HEK293T (cell line): ENCODE measurements at regions not wholly inside any gene's neighbourhood (a gene's known extent, or its start where the extent isn't known, plus 50 kb on each side); places are given as distances from the start of the nearest gene placed in this dataset.

Experiments
- CTCF ChIA-PET: fragments of 350-600 bp; formaldehyde crosslinking; extraction: SDS; loops from one replicate; lab custom pipeline; 2021; ENCODE audit warnings: antibody characterized with exemption, inconsistent platforms; lab: Yijun Ruan, JAX
- POLR2A ChIA-PET: fragments of 350-600 bp; formaldehyde crosslinking; extraction: SDS; loops from one replicate; lab custom pipeline; 2020; ENCODE audit warnings: antibody characterized with exemption, inconsistent platforms; lab: Yijun Ruan, JAX
- DNase-seq: peaks from one replicate; pipeline ENCODE4 v3.0.0; 2012; ENCODE audit warnings: mixed read lengths; ENCODE audit errors: extremely low spot score
- ARNT ChIP-seq: fragments of 450-650 bp; IDR thresholded peaks from 2 replicates; pipeline ENCODE4 v1.6.1; 2017; ENCODE audit warnings: mild to moderate bottlenecking
- BHLHE40 ChIP-seq: fragments of 450-650 bp; IDR thresholded peaks from 2 replicates; pipeline ENCODE4 v1.6.1; 2016; ENCODE audit warnings: mild to moderate bottlenecking, moderate library complexity, borderline replicate concordance
- CTBP1 ChIP-seq: fragments of 450-650 bp; IDR thresholded peaks from 2 replicates; pipeline ENCODE4 v1.6.1; 2016; ENCODE audit warnings: borderline replicate concordance
- ELF4 ChIP-seq: fragments of 450-650 bp; IDR thresholded peaks from 2 replicates; pipeline ENCODE4 v1.6.1; 2017; ENCODE audit warnings: antibody characterized with exemption
- FOXA1 ChIP-seq: fragments of 450-650 bp; IDR thresholded peaks from 2 replicates; pipeline ENCODE4 v1.6.1; 2016; ENCODE audit warnings: mild to moderate bottlenecking
- FOXK2 ChIP-seq: fragments of 450-650 bp; IDR thresholded peaks from 2 replicates; pipeline ENCODE4 v1.6.1; 2016; ENCODE audit warnings: mild to moderate bottlenecking
- FOXM1 ChIP-seq: fragments of 450-650 bp; IDR thresholded peaks from 2 replicates; pipeline ENCODE4 v1.6.1; 2017; ENCODE audit warnings: mild to moderate bottlenecking, borderline replicate concordance
- HDGF ChIP-seq: fragments of 450-650 bp; IDR thresholded peaks from 2 replicates; pipeline ENCODE4 v1.6.1; 2017; ENCODE audit warnings: antibody characterized with exemption, borderline replicate concordance
- L3MBTL2 ChIP-seq: fragments of 450-650 bp; conservative IDR thresholded peaks from 2 replicates; pipeline ENCODE4 v1.6.1; 2016; ENCODE audit warnings: mild to moderate bottlenecking
- LEF1 ChIP-seq: fragments of 450-650 bp; IDR thresholded peaks from 2 replicates; pipeline ENCODE4 v1.6.1; 2017; ENCODE audit warnings: mild to moderate bottlenecking, borderline replicate concordance
- NFRKB ChIP-seq: fragments of 450-650 bp; IDR thresholded peaks from 2 replicates; pipeline ENCODE4 v1.6.1; 2016; ENCODE audit warnings: mild to moderate bottlenecking, moderate library complexity
- PKNOX1 ChIP-seq: fragments of 450-650 bp; IDR thresholded peaks from 2 replicates; pipeline ENCODE4 v1.6.1; 2016
- SP1 ChIP-seq: fragments of 450-650 bp; IDR thresholded peaks from 2 replicates; pipeline ENCODE4 v1.6.1; 2017
- SUZ12 ChIP-seq: fragments of 450-650 bp; IDR thresholded peaks from 2 replicates; pipeline ENCODE4 v1.6.1; 2016; ENCODE audit warnings: mild to moderate bottlenecking
- TARDBP ChIP-seq: fragments of 450-650 bp; IDR thresholded peaks from 2 replicates; pipeline ENCODE4 v1.6.1; 2016
- ZNF384 ChIP-seq: fragments of 450-650 bp; IDR thresholded peaks from 2 replicates; pipeline ENCODE4 v1.6.1; 2016

- DNase-seq: no peak
- ChIA-PET POLR2A (no interaction called here), CTCF (no interaction called here)
- TF ChIP-seq FOXA1 (no peak), TARDBP (no peak), ARNT (no peak), NFRKB (no peak), HDGF (no peak), CTBP1 (no peak)
Observed at GRCh38 chr5:71977311-71977710, 130.0 kb upstream of the MAP1B start.

- DNase-seq: no peak
- POLR2A ChIA-PET: no interaction called here
- TF ChIP-seq TARDBP (no peak), NFRKB (no peak), PKNOX1 (no peak), SUZ12 (no peak), FOXM1 (no peak), HDGF (no peak), SP1 (no peak), LEF1 (no peak), ARNT (no peak), ELF4 (no peak), ZNF384 (no peak), BHLHE40 (no peak), FOXK2 (no peak)
- CTCF ChIA-PET: no interaction called here
Observed at GRCh38 chr5:71978216-71978615, 129.1 kb upstream of the MAP1B start.

- ChIA-PET CTCF (no interaction called here), POLR2A (no interaction called here)
- no peak for DNase-seq
- TF ChIP-seq CTBP1 (no peak), PKNOX1 (no peak), BHLHE40 (no peak), L3MBTL2 (no peak), ZNF384 (no peak), FOXK2 (no peak), ELF4 (no peak), NFRKB (no peak), FOXA1 (no peak), SP1 (no peak)
Observed at GRCh38 chr5:71982717-71983395, 124.4 kb upstream of the MAP1B start.

- ChIA-PET CTCF (no interaction called here), POLR2A (no interaction called here)
- DNase-seq: no peak
- TF ChIP-seq ELF4 (no peak), ARNT (no peak), SUZ12 (no peak), TARDBP (no peak), FOXK2 (no peak), L3MBTL2 (no peak), PKNOX1 (no peak), FOXM1 (no peak), NFRKB (no peak), SP1 (no peak), FOXA1 (no peak), LEF1 (no peak), CTBP1 (no peak), ZNF384 (no peak), HDGF (no peak), BHLHE40 (no peak)
Observed at GRCh38 chr5:71986101-71986500, 121.2 kb upstream of the MAP1B start.

GRCh38 chr5:71988808-71989207 lies 118.5 kb upstream of the MAP1B start:
- DNase-seq: no peak
- ChIA-PET CTCF (no interaction called here), POLR2A (no interaction called here)
- TF ChIP-seq SP1: no peak
- TF ChIP-seq FOXK2: no peak
- no peak for TF ChIP-seq HDGF
- no peak for TF ChIP-seq LEF1
- TF ChIP-seq FOXA1: no peak
- TF ChIP-seq ZNF384: no peak
- TF ChIP-seq SUZ12: no peak
- TF ChIP-seq FOXM1: no peak
- TF ChIP-seq L3MBTL2: no peak
- no peak for TF ChIP-seq PKNOX1
- TF ChIP-seq ELF4: no peak

- no peak for DNase-seq
- POLR2A ChIA-PET: no interaction called here
- CTCF ChIA-PET: no interaction called here
Observed at GRCh38 chr5:71993600-71993999, 113.7 kb upstream of the MAP1B start.

More at GRCh38 chr5:71993600-71993999, 113.7 kb upstream of the MAP1B start:
- TF ChIP-seq FOXM1 (no peak), TARDBP (no peak), L3MBTL2 (no peak), HDGF (no peak), CTBP1 (no peak), BHLHE40 (no peak), NFRKB (no peak), SP1 (no peak), PKNOX1 (no peak), ELF4 (no peak), ARNT (no peak), FOXK2 (no peak), SUZ12 (no peak), ZNF384 (no peak), FOXA1 (no peak), LEF1 (no peak)
